ENCODE measurements at regions not wholly inside any gene's neighbourhood (a gene's known extent, or its start where the extent isn't known, plus 50 kb on each side); places are given as distances from the start of the nearest gene placed in this dataset.

DNA sequence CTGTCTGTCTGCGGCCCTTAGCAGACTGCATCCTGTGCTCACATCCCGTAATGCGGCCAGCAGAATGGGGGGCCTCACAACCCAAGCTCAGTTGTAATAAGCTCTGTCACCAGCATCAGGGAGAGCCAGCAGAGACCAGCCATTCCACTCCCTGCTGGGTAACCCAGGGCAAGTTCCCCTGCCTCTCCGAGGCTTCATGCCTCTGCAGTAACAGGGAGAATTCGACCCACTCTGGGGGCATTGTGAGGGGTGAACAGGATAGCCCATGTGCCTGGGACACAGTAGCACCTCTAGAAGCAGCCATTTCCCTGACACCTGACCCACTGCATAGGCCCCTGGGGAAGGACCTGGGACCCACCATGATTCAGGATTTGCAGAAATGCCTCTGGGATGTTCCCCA lies 461.2 kb downstream of the MATN1 start:
- Mint-ChIP-seq H3K4me3 (no peak overlapping the region), H3K4me1 (ENCODE audit: low read depth) (no peaks in the 10 kb centered on the region), H3K27ac (no peak overlapping the region), H3K36me3 (ENCODE audit: low read depth) (no peaks in the 10 kb centered on the region), H3K27me3 (ENCODE audit: insufficient read depth) (peaks cover 3% of the 10 kb centered on the region), H3K9me3 (peaks cover 4% of the 10 kb centered on the region)
- no peak for DNase-seq (ENCODE audit: low spot score)
- intact Hi-C loops (cut with micrococcal nuclease): no loop called here

GRCh38 chr1:30260318-30260717 lies 463.1 kb downstream of the MATN1 start:
- peaks cover 4% of the 10 kb centered on the region for H3K9me3 Mint-ChIP-seq
- DNase-seq (ENCODE audit: low spot score): no peak
- intact Hi-C loops (cut with micrococcal nuclease): no loop called here
- H3K36me3 Mint-ChIP-seq (ENCODE audit: low read depth): no peaks in the 10 kb centered on the region
- no peak overlapping the region for H3K4me3 Mint-ChIP-seq
- H3K4me1 Mint-ChIP-seq (ENCODE audit: low read depth): no peaks in the 10 kb centered on the region
- no peak overlapping the region for H3K27ac Mint-ChIP-seq
- H3K27me3 Mint-ChIP-seq (ENCODE audit: insufficient read depth): peaks cover 3% of the 10 kb centered on the region

GRCh38 chr1:30259631-30260030 lies 463.8 kb downstream of the MATN1 start:
- Mint-ChIP-seq H3K9me3 (peaks cover 4% of the 10 kb centered on the region), H3K4me3 (no peak overlapping the region), H3K27ac (no peak overlapping the region), H3K27me3 (ENCODE audit: insufficient read depth) (peaks cover 6% of the 10 kb centered on the region), H3K36me3 (ENCODE audit: low read depth) (no peaks in the 10 kb centered on the region), H3K4me1 (ENCODE audit: low read depth) (no peaks in the 10 kb centered on the region)
- DNase-seq (ENCODE audit: low spot score): no peak
- intact Hi-C loops (cut with micrococcal nuclease): no loop called here

DNA sequence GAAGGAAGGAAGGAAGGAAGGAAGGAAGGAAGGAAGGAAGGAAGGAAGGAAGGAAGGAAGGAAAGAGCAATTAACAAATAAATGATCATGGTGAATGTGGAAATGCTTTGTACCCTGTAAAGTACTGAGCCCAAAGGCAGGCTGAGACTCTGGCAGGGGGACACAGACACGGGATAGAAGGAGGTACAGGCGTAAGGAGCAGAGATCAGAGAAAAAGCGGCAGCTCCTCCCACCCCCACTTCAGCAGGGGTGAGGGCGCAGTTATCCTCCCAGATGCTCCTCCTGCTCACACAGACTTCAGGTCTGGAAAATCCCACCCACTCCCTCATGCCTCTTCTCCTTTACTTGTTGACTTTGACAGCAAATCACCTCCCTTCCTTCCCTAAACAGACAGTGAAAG lies 464.5 kb downstream of the MATN1 start:
- DNase-seq (ENCODE audit: low spot score): no peak
- H3K36me3 Mint-ChIP-seq (ENCODE audit: low read depth): no peaks in the 10 kb centered on the region
- H3K9me3 Mint-ChIP-seq: peaks cover 4% of the 10 kb centered on the region
- intact Hi-C loops (cut with micrococcal nuclease): no loop called here
- H3K4me3 Mint-ChIP-seq: no peak overlapping the region
- H3K27ac Mint-ChIP-seq: no peak overlapping the region
- peaks cover 6% of the 10 kb centered on the region for H3K27me3 Mint-ChIP-seq (ENCODE audit: insufficient read depth)
- H3K4me1 Mint-ChIP-seq (ENCODE audit: low read depth): no peaks in the 10 kb centered on the region

DNA sequence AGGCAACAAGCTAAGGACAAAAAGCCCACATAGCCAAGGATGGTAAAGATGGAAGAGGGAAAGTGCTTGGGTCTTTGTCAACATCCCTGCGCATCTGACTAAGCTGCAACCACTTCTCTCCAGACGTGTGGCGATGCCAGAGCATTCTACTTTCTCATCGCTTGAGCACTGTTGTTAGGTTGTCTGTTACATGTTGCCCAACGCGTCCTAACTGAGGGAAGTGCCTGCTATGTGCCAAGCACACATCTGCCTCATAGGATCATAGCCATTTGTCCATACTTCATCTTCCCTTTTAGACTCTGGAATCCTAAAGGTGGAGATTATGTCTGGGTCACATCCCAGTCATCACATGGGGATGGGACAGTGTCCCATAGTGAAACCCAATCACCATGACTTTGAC lies 464.9 kb downstream of the MATN1 start:
- Mint-ChIP-seq H3K27ac (no peak overlapping the region), H3K9me3 (peaks cover 4% of the 10 kb centered on the region), H3K4me1 (ENCODE audit: low read depth) (no peaks in the 10 kb centered on the region), H3K4me3 (no peak overlapping the region), H3K36me3 (ENCODE audit: low read depth) (no peaks in the 10 kb centered on the region), H3K27me3 (ENCODE audit: insufficient read depth) (peaks cover 6% of the 10 kb centered on the region)
- no peak for DNase-seq (ENCODE audit: low spot score)
- intact Hi-C loops (cut with micrococcal nuclease): no loop called here

DNA sequence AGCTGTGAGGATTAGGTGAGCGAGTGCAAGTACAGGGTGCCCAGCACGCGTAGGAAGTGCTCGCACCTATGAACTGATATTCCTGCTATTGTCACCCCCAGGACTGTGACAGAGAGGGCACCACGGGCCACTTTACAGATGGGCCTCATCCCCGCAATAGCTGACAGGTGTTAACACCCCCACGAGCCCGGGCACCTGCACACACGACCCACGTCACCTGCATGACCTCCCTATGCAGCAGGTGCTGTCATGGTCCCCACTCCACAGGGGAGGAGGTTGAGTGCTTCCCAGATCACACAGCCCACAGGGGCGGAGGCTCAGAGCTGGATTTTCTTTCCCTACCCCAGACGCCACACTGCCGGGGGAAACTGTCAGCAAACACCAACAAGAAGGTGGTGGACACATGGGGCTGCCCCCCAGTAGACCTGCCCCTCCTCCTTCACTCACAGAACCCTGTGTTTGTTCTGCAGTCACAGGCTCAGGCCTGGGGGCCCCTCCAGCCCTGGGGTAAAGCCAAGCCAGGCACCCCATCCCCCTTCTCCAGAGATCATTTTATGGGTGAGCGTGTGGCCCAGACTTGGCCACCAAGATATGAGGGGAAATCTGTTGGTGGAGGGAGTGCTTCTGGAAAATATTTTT lies 465.5 kb downstream of the MATN1 start:
- Mint-ChIP-seq H3K27me3 (ENCODE audit: insufficient read depth) (peaks cover 6% of the 10 kb centered on the region), H3K27ac (no peak overlapping the region), H3K4me3 (no peak overlapping the region), H3K4me1 (ENCODE audit: low read depth) (no peaks in the 10 kb centered on the region), H3K36me3 (ENCODE audit: low read depth) (no peaks in the 10 kb centered on the region), H3K9me3 (peaks cover 4% of the 10 kb centered on the region)
- DNase-seq (ENCODE audit: low spot score): no peak
- intact Hi-C loops (cut with micrococcal nuclease): no loop called here

DNA sequence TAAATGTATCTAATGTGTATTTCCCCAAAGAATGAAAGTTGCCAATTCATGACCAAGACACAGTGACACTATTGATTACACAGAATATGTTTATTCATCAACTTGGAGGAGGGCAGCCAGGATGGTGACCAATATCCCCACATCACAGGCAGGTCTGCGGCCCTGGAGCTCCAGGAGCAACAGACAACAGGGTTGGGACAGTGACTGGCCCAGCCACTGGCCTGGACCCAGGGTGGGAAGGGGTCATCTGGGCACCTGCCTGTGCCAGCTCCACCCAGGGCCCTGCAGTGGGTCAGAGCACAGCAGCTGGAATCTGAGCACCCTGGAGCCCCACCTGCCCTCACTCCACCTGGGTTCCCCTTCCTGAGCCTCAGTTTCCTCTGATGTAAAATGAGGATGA lies 466.1 kb downstream of the MATN1 start:
- intact Hi-C loops (cut with micrococcal nuclease): no loop called here
- H3K4me3 Mint-ChIP-seq: no peak overlapping the region
- no peak for DNase-seq (ENCODE audit: low spot score)
- peaks cover 4% of the 10 kb centered on the region for H3K9me3 Mint-ChIP-seq
- no peaks in the 10 kb centered on the region for H3K4me1 Mint-ChIP-seq (ENCODE audit: low read depth)
- H3K27me3 Mint-ChIP-seq (ENCODE audit: insufficient read depth): peaks cover 6% of the 10 kb centered on the region
- no peak overlapping the region for H3K27ac Mint-ChIP-seq
- H3K36me3 Mint-ChIP-seq (ENCODE audit: low read depth): no peaks in the 10 kb centered on the region

DNA sequence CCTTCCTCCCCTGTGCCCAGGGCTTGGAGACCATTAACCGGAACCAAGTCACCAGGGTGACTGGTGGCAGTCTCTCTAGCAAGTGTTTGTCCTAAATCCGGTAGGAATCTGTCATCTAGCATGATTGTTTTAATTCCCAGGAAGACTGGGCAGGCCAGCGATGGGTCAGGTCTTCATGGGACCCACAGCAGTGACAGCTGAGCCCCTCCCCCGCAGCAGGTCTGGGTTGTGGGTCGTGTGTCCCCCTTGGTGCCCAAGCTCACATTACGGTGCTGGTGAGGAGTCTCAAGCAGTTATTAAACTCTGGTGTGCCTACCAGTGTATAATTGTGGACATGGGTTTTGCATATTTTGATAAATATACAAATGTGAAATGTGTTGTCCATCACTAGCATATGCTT lies 466.5 kb downstream of the MATN1 start:
- H3K27me3 Mint-ChIP-seq (ENCODE audit: insufficient read depth): peaks cover 6% of the 10 kb centered on the region
- no peak for DNase-seq (ENCODE audit: low spot score)
- H3K4me1 Mint-ChIP-seq (ENCODE audit: low read depth): no peaks in the 10 kb centered on the region
- H3K4me3 Mint-ChIP-seq: no peak overlapping the region
- no peak overlapping the region for H3K27ac Mint-ChIP-seq
- intact Hi-C loops (cut with micrococcal nuclease): no loop called here
- H3K36me3 Mint-ChIP-seq (ENCODE audit: low read depth): no peaks in the 10 kb centered on the region
- H3K9me3 Mint-ChIP-seq: peaks cover 4% of the 10 kb centered on the region

- no peak overlapping the region for H3K4me3 Mint-ChIP-seq
Measured at GRCh38 chr1:30255111-30255724, 468.2 kb downstream of the MATN1 start.

DNA sequence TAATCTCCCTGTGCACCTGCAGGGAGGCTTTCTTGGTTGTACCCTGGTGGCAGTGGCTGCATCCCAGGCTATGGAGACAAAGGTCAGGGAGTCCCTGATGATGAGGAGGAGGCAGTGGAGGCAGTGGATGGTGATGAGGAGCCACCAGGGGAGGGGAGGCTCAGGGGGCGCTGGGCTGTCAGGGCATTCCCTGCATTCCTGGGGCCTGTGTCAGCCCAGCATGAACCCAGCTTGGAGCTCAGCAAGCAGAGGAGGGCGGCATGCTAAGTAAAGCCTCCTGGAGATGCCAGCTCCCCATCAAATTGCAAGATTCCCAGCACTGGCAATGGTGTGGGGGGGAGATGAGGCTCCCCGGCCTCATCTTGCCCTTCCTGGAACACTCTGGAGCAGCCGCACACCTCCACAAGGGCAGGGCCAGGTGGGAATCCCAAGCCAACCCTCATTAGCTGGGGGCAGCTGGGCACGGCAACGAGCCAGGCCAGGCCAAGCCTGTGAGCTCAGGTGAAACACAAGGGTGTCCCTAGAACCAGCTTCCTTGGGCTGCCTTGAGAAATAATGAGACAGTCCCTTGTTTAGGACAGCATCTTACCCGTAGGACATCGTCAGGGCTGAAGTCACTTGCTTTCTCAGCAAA lies 469.5 kb downstream of the MATN1 start:
- peaks cover 8% of the 10 kb centered on the region for H3K27me3 Mint-ChIP-seq (ENCODE audit: insufficient read depth)
- intact Hi-C loops (cut with micrococcal nuclease): no loop called here
- no peaks in the 10 kb centered on the region for H3K4me1 Mint-ChIP-seq (ENCODE audit: low read depth)
- no peaks in the 10 kb centered on the region for H3K36me3 Mint-ChIP-seq (ENCODE audit: low read depth)
- H3K4me3 Mint-ChIP-seq: no peak overlapping the region
- no peak for DNase-seq (ENCODE audit: low spot score)
- no peaks in the 10 kb centered on the region for H3K9me3 Mint-ChIP-seq
- H3K27ac Mint-ChIP-seq: no peak overlapping the region

More at GRCh38 chr1:30255111-30255724, 468.2 kb downstream of the MATN1 start:
- Mint-ChIP-seq H3K36me3 (ENCODE audit: low read depth) (no peaks in the 10 kb centered on the region), H3K27ac (no peak overlapping the region), H3K9me3 (no peaks in the 10 kb centered on the region), H3K4me1 (ENCODE audit: low read depth) (no peaks in the 10 kb centered on the region), H3K27me3 (ENCODE audit: insufficient read depth) (peaks cover 6% of the 10 kb centered on the region)
- intact Hi-C loops (cut with micrococcal nuclease): no loop called here
- DNase-seq (ENCODE audit: low spot score): no peak

DNA sequence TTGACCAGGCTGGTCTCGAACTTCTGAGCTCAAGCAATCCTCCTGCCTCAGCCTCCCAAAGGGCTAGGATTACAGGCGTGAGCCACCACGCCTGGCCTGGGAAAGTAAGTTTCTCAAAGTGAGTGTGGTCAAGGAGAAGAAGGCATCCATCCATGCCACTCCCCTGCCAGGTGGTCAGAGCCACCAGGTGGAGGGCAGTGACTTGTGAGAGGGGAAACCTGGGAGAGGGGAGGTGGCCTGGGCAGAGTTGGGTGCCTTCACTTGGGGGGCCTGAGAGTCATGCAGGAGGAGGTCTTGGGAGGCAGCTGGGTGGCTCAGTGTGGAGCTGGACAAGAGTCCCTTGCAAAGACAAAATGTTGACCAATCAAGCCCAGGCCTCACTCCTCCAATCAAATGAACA lies 470.0 kb downstream of the MATN1 start:
- intact Hi-C loops (cut with micrococcal nuclease): no loop called here
- Mint-ChIP-seq H3K27ac (no peak overlapping the region), H3K27me3 (ENCODE audit: insufficient read depth) (peaks cover 5% of the 10 kb centered on the region), H3K4me1 (ENCODE audit: low read depth) (no peaks in the 10 kb centered on the region), H3K4me3 (no peak overlapping the region), H3K9me3 (no peaks in the 10 kb centered on the region), H3K36me3 (ENCODE audit: low read depth) (no peaks in the 10 kb centered on the region)
- DNase-seq (ENCODE audit: low spot score): no peak

DNA sequence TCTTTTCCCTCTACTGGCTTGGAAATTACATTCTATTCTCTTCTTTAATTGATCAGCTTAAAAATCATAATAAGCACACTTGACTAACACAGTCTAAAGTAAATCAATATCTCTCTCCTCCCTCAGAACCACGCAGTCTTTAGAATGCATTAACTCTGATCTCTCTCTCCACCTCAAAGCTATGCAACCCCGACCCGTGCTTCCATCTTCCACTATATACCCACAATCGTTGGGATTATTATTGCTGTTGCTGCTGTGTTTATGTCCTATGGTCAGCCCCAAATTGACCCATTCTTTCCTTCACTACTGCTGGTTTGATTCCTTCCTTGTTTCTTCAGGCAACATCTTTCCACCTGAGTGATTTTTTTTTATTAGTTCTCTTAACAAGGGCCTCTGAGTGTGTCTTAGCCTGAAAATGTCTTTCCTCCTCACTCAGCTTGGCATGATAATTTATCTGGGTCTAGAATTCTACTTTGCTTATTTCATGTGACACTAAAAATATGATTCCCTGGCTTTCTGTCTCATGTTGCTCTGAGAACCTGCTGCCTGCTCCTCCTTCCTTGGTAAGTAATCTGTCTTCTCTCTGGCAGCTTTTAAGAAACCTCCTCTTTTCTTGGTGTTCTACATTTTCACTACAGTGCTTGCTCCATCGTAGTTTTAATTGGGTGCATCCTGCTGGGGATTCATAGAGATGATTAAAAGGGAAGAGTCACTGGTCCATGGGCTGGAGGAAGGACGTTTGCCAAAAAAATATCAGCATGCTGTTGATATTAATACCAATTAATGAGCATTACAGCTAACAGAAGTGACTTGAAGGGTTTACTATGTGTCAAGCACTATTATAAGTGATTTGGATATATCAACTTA lies 472.2 kb downstream of the MATN1 start:
- H3K4me1 Mint-ChIP-seq (ENCODE audit: low read depth): no peaks in the 10 kb centered on the region

More for the DNA sequence above, 472.2 kb downstream of the MATN1 start:
- Mint-ChIP-seq H3K4me3 (no peak overlapping the region), H3K27ac (no peak overlapping the region), H3K9me3 (no peaks in the 10 kb centered on the region), H3K36me3 (ENCODE audit: low read depth) (no peaks in the 10 kb centered on the region), H3K27me3 (ENCODE audit: insufficient read depth) (peaks cover 5% of the 10 kb centered on the region)
- intact Hi-C loops (cut with micrococcal nuclease): no loop called here
- DNase-seq (ENCODE audit: low spot score): no peak

Data from activated T-helper 1 cell treated with anti-CD3 and anti-CD28 coated beads, Interleukin-12 subunit alpha, Interleukin-12 subunit beta, Interleukin-2, Interleukin-4 antibody, amounts not matched to agents 30 ng/mL and 10 ng/mL and 1 ng/mL, durations not matched to agents 14 hours and 24 hours and 36 hours (primary cell).